HuH-7.5 (cell line): ENCODE measurements at regions not wholly inside any gene's neighbourhood (a gene's known extent, or its start where the extent isn't known, plus 50 kb on each side); places are given as distances from the start of the nearest gene placed in this dataset.

Experiments used
- DNase-seq: peaks from one replicate; pipeline ENCODE4 v3.0.0; 2011; ENCODE audit warnings: low spot score

GRCh38 chr14:39863441-39863840, 431.2 kb upstream of the FBXO33 start:
- no peak for DNase-seq

- no peak for DNase-seq
Observed at GRCh38 chr14:39861696-39862095, 429.5 kb upstream of the FBXO33 start.

GRCh38 chr14:39861229-39861600, 429.0 kb upstream of the FBXO33 start:
- no peak for DNase-seq

GRCh38 chr14:39860596-39861228, 428.5 kb upstream of the FBXO33 start:
- DNase-seq, result no peak

- DNase-seq, result no peak
Observed at GRCh38 chr14:39859314-39859713, 427.1 kb upstream of the FBXO33 start.

- no peak for DNase-seq
Observed at GRCh38 chr14:39857376-39858055, 425.3 kb upstream of the FBXO33 start.

- no peak for DNase-seq
Observed at GRCh38 chr14:39853441-39853840, 421.2 kb upstream of the FBXO33 start.

- no peak for DNase-seq
Observed at GRCh38 chr14:39851202-39851601, 419.0 kb upstream of the FBXO33 start.

- no peak for DNase-seq
Observed at GRCh38 chr14:39847852-39848251, 415.6 kb upstream of the FBXO33 start.

- DNase-seq, result no peak
Observed at GRCh38 chr14:39847194-39847593, 415.0 kb upstream of the FBXO33 start.

- DNase-seq, result no peak
Observed at GRCh38 chr14:39843881-39844280, 411.6 kb upstream of the FBXO33 start.

GRCh38 chr14:39841088-39841487, 408.9 kb upstream of the FBXO33 start:
- DNase-seq, result no peak

- DNase-seq, result no peak
Observed at GRCh38 chr14:39827901-39828655, 395.8 kb upstream of the FBXO33 start.

- DNase-seq, result no peak
Observed at GRCh38 chr14:39812532-39813320, 380.5 kb upstream of the FBXO33 start.

GRCh38 chr14:39807271-39807670, 375.0 kb upstream of the FBXO33 start:
- no peak for DNase-seq

GRCh38 chr14:39784461-39784860, 352.2 kb upstream of the FBXO33 start:
- no peak for DNase-seq

GRCh38 chr14:39781466-39781865, 349.2 kb upstream of the FBXO33 start:
- no peak for DNase-seq

- DNase-seq, result no peak
Observed at GRCh38 chr14:39773387-39774126, 341.3 kb upstream of the FBXO33 start.

- DNase-seq, result no peak
Observed at GRCh38 chr14:39772627-39773026, 340.4 kb upstream of the FBXO33 start.

- no peak for DNase-seq
Observed at GRCh38 chr14:39768589-39768988, 336.4 kb upstream of the FBXO33 start.

- no peak for DNase-seq
Observed at GRCh38 chr14:39766397-39767000, 334.3 kb upstream of the FBXO33 start.
